Fibroblast of skin of left quadriceps (primary cell): ENCODE measurements at regions not wholly inside any gene's neighbourhood (a gene's known extent, or its start where the extent isn't known, plus 50 kb on each side); places are given as distances from the start of the nearest gene placed in this dataset.

Experiments used
- DNase-seq, 2 experiments: peaks; one replicate each; pipeline ENCODE4 v3.0.0-alpha.2; 2013; ENCODE audit warnings: low read depth in 2 of 2

DNA sequence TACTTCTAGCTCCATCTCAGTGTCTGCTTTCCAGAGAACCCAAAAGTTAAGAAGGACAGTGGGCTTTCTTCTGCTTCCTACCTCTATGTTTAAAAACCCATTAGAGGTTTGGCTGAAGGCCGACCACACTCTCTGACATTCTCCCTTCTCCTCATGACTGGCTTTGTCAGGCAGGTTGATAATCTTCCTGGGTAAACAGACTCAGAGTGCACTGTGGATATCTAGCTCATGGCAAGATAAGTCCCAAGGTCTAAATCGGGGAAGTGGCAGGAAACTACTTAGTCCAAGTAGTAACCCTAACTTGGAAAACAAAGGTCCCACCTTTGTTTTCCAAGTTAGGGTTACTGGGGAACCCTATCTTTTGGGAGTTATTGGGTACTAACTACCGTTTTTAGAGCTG is 161.9 kb upstream of the SPAG17 start:
- no peak for DNase-seq

DNA sequence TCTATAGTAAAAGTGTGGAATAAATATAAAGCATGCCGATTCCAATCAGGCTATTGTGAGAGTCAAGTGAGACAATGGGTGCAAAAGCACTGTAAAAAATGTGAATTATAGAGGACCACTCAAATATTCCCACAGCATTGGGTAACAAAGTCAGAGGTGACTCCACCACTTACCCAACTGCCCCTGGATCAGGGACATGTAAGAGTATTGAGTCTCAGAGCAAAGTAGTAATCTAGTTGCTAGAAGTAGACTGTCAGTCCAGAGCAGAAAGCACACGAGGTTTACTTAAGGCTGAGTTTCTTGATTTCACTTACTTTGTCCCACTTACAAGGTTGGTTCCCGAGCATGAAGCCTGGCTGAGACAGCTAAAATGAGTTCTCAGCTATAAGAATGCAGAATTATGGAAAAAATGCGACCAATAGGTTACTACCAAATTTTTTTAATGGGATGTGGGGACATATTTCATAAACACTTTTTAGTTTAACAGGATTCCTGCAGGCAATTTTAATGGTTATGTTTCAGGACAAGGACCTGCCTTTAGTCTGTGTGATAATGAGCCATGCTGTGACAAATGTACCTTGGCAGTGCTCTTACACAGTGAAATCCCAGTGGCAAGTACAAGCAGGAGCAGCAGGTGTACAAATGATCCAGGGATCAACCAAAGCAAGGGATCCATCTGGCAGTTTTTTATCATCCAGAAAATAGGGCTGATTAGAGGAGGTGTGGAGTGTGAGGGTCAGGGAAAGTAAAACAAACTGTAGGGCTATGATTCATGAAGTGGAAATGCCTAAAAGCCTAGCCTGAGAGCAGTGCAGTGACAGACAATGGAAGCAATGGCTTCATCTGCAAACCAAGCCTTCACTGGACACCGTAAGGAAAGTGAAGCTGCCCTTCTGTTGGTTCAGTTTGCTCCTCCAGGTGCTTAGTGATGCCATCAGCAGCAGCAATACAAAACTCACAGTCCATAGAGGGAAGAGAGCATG is 156.2 kb upstream of the SPAG17 start:
- DNase-seq = no peak

DNA sequence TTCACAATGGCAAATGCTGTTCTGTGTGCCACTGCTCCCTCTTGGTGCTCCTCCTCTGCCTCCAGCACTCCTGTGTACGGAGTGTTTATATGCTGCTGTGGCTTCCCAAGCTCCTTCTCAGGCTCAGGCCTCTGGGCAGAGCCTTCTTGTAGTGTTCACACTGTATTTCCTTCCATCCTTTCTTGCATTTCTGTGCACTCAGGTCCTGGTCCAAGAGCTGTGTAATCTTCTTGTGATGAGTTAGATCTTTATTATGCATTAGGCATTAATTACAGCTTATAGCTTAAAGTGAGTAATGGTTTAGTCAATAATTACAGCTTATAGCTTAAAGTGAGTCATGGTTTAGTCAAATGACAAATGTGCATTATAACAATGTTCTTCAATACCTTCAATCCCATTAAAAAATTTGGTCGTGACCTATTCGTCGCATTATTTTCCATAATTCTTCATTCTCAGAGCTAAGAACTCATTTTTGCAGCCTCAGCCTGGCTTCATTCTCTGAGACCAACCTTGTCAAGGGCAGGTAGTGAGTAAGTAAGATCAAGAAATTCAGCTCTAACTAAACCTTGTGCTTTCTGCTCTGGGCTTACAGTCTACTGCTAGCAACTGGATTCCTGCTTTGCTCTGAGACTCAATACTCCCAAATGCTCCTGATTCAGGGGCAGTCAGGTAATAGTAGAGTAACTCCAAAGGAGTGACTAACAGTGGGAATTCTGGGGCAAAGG is 154.5 kb upstream of the SPAG17 start:
- peak; percentile 34 to 36 for DNase-seq

DNA sequence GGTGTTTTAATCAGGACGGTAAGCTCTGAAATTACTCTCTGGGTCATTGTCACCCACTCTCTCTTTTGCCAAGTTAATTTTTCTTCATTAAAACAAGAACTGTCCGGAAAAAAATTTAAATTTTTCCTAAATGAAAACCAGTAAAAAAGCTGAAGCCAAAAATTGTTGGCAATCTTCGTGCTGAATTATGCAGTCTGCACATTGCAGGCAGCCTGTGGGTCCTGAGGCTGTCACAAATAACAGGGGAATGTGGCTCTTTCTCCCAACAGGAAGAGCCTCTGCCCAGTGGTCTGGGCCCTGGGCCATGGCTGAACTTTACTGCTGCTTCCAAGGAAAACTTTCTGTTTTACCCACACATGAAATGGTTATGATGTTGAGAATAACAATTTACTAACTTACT is 153.9 kb upstream of the SPAG17 start:
- DNase-seq = no peak

DNA sequence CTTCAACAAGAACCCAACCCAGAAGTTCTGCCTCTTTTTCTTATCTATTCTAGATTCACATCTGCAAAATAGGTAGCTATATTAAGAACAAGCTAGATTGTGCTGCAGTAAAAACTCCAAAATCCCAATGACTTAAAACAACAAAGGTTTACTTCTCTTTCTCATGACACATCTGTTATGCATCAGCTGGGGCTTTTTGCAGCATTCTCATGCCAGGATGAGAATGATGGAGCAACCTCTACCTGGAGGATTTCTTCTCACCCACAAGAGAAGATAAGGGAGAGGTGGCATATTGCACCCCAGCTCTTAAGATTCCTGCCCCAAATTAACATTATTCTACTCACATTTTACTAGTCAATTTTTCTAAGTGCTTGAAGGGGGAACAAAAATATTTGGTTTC is 152.3 kb upstream of the SPAG17 start:
- no peak for DNase-seq

DNA sequence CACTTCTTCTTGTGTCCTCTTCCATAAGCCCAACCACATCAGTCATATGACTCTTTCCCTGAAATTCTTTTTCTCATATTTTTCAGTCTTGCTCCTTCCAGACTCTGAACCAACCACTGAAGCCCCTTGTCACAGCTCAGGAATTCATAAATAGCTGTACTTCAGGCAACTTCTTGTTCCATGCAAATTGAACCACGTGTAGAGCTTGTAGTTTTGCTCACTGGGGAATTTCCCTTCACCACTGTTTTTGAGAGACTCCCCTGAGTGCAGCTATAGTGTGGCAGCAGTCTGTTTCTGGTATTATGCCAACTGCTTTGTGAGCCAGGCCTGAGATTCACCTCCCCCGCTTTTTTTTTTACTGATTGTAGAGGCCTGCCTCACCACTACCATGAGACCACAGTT is 150.3 kb upstream of the SPAG17 start:
- peak; percentile 90 to 91 for DNase-seq

DNA sequence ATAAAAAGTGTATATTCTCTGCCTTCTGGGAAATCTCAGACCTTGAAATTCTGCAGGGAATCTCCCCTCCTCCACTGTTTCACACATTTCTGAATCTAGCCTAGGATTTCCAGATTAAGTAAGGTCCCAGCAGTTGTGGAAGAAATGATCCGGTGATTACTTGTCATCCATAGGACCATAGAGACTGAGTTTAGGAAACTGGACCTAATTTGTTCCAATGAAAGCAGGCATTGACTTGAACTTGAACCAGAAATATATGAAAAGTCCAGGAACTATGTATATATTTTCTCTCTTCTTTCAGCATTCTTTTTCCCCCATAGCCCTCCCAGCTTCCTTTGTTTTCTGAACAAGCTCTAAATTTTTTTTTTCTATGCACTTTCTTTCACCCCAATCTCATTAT is 149.5 kb upstream of the SPAG17 start:
- DNase-seq = no peak

DNA sequence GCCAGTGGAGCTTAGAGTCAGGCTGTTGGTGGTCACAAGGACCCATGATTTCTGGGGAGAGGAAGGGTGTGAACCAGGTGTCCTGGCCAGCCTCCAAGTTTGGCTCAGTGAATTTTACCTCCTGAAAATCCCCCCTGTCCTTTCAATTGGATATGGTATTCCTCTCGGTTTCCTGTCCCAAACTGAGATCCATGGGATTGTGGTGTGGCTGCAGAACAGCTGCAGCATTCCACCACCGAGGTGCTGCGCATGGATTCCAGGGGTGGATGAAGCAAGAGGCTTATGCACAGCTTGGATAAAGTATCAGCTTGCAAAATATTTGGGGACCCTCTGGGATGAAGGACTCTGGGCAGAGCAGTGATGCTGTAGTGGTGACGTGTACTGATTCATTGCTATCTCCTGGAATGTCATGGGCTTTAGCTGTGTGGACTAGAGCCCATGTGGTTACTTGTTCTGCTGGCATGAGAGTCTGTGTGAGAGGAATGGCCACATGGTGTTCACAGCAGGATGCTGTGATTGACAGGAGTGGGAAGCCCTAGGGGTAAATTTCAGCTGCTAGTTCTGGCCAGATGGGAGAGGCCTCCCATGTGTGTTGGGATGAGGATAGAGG is 148.7 kb upstream of the SPAG17 start:
- peak; percentile 83 to 86 for DNase-seq

DNA sequence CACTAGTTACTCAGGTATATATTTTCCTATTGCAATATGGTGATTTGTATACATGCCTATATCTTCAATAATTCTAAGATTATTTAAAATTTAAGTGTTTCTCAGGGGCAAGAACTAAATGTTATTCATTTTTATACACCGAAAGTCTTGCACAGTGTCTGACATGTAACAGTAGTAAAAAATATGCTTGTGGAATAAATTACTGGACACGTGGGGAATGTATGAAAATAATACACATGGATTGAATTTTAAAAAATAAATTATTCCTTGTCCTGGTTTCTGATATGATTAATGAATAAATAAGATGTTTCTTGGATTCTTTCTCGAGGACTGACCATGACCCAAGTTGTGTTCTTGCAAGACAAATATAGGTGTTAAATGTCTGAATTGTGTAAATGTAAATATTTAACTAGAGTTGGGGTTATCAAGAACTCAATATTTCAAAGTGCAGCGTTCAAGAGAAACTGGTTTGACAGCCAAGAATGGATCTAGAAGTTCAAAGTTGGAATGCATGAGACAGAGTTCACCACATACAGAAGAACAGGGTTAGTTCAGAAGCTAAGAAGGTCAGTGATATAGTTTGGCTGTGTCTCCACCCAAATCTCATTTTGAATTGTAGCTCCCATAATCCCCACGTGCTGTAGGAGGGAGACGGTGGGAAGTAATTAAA is 142.1 kb upstream of the SPAG17 start:
- DNase-seq = no peak

DNA sequence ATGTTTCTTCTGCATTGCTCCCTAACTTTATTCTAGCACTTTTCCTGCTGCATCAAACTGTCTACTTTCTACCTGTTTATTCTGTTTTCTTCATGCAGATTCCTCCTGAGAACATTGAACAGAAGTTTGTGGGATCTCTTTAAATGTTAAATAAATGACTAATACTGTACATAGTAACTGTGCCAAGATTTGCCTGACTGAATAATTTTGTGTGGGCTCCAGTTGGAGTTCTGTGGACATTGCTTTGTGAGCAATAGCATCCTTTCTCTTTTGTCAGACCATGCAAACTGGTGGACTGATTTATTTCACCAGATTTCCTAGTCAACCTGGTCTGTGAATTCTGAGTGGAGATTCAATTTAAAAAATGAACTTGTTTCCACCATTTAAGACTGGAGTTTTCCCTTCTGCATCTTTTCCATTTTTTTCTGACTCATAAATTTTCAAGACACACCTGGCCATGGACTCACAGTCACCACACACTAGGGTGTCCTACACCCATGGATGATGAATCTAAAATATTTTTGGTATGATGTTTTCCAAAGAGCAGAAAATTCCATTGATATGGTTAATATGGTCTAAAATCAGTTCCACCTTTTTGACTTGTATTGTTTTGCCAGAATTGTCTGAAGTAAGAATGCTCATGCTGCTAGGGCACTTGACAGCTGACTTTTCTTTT is 140.7 kb upstream of the SPAG17 start:
- DNase-seq = no peak

DNA sequence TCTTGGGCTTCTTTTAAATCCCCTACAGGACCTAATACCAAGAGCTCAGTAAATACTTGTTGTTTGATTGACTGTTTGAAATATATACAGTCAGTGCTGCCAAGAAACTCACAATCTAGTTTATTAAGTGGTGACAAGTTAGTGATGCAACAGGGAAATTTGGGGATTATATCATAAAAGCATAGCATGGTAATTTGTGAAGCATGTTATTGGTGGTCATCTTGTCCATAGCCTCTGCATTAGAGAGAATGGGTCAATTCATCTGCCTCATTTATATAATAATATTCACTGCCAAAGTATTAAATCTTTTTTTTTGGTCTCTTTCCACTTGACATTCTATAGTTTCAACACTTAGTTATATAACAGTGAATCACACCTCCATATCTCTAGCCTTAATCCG is 138.2 kb upstream of the SPAG17 start:
- DNase-seq = peak; percentile 50

DNA sequence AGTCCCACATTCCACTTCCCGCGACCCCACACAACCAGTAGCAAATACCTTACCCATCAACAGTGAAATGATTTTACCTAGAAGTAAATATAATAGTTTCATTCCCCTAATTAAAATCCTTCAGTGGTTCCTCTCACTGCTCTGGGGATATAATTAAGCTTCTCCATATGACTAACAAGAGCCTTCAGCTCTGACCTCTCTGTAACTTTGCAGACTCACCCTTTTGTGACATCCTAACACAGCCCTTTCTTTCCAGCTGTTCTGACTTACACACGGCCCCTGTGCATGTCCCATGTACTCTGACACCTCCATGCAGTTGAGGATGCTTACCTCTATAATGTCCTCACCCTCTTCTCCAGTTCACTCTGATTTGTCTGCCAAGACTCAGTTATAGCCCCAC is 137.3 kb upstream of the SPAG17 start:
- no peak for DNase-seq

DNA sequence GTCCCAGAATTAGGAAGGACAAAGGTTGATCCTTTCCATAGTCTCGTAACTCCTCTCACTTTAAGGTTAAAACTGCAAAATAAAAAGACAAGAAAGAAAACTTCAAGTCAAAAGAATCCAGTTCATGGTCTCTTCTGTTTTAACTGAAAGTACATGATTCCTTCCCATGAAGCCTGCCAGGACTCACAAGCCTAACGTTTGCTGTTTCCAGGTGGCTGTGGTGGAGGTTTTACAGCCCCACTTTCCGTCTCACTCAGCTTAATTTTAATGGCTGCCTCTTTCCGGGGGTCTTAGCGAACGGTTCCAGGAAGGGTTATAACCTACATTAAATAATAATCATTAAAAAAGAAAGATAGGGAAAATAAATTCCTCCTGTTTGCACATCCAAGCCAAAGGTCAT is 136.8 kb upstream of the SPAG17 start:
- DNase-seq = no peak

DNA sequence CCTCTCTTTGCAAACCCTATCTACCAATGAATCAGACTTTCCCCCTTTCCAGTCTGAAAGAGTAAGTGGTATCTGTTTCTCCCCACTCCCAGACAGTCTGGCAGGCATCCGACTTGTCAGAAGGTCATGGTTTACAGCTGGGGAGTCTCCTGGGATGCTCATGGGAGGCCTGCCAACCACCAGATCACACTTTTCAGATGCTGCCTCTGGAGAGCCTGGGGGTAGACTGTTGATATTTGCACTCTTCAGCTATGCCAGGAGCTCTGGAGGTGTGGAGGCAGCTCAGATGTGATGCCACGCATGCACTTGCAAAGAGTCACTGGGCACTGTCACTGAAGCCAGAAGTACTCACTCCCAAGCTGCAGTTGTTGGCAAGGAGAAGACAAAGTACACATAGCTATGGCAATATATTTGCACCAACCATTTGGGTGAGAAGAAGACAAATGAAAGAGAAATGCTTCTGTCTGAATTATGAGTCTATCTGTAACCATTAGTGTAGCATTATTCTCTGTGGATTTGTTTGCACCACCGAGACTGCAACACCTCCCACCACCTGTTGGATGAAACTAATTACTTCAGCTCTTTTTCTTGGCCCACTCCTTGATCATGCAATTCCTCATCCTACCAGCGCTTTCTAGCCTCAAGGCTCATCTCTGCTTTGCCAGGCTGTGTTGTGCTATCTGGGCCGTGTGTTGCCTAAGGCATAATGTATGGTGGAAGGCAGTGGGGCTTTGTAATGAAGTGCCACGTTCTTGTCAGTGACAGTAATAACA is 133.0 kb upstream of the SPAG17 start:
- DNase-seq = peak in 1 of 2 experiments; percentile 44

DNA sequence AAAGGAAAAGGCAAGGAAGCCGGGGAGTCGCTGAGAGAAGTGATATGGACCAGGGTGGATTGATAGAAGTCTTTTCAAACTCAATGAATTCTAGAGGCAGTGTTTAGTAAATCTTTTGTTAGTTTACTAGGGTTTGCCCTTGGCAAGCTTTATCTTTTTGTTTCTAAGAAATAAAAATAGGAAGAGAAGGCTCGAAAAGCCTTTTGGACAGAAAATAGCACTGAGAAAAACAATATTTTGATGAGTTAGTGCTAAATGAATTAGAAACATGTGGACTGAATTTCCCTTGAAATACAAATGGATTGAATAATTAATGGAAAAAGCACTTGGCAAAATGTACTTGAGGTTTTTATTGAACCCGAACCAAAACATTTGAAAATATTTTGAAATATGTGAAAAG is 121.8 kb upstream of the SPAG17 start:
- peak; percentile 42 to 48 for DNase-seq

DNA sequence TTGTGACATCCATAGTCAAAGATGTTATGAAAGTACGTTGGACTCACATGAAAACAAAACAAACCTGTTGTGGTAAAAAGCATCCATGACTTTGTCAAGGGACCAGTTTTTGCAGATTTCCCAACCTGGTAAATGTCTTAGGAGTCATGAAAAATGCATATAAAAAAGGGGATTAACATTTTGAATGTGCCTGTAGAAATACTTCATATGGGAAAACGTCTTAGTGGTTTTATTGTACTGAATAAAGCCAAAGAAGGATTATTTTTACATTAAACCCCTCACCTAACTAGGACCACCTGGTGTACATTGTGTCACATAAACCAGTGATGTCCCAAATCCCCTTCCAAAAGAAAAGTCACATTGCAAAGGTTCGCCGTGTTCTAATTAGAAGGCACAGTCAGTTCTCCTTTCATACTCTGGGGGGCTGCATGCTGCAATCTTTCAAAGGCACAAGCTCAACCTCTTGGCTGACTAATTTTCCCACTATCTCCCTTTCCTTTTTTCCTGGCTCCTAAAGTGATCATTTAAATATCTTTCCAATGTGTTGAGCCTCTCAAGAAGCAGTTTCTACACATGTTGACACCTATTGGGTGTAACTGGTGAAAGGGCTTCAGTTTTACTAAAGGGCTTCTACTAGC is 119.8 kb upstream of the SPAG17 start:
- peak in 1 of 2 experiments; percentile 13 for DNase-seq

DNA sequence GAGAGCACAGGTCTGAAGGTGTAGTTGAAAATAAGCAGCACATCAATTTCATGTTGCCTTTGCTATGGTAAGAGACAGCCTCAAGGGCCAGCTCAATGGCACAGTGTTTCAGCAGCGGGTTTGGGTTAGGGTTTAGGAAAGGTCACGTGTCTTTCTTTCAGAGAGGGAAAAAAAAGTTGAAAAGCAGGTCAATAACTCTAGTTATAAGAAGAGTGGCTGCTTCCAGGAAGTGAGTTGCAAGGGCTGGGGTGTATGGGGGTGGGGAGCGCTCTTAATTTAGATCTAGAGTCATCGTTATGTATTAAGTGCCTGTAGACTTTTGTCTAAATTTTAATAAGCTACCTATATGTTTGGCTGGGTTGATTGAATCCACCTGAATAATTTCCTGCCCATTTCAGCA is 118.5 kb upstream of the SPAG17 start:
- DNase-seq = no peak

DNA sequence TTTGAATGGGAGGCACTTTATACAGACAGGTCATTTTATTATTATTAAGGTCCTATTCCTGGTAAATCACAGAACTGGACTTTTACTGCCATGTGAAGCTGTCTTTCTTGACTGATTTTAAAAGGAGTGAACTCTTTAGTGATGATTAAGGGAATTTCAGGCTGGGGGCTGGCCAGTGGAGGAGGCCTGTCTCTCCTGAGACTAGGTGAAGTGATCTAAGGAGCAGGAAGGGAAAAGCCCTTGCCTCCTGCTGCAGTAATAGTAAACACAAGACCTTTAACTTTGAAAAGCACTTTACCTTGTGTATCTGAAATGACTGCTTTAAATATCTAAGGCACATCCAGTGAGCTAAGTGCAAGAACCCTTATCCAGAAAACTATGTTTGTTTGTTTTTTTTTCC is 118.0 kb upstream of the SPAG17 start:
- DNase-seq = no peak

DNA sequence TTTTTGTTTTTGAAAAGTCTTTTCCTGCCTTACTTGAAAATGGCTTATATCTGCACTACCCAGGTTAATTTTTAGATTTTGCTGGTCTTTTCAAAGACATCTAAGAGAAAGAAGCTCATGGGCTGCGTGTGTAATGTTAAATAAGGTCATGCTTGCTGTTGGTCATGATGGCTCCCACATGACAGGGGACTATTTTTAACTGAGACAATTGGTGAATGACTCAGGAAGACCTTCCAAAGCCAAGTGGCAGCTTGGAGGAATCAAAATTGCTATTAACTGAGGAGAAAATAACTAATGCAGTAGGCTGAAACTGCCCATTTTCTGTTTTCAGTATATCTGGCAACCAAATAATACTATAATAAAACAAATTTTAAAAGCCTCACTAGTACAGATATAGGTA is 117.1 kb upstream of the SPAG17 start:
- no peak for DNase-seq

DNA sequence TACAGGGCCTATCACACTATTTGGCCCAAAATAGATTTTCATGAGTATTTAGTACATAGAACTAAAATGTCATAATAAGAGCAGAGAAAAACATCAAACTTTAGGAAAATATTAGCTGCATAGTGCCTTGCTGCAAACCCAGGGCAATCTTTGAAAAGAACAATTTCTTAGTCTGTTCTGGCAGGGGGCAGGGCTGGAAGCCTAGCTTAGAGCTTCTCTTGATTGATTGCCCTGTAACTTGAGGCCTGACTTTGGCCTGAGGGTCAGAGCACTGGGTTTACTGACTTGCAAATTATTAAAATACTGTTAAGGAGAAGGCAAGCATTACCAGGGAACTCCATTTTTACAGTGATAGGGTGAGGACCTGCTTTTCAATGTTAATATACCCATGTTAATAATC is 115.8 kb upstream of the SPAG17 start:
- no peak for DNase-seq
